ENCODE measurements at regions not wholly inside any gene's neighbourhood (a gene's known extent, or its start where the extent isn't known, plus 50 kb on each side); places are given as distances from the start of the nearest gene placed in this dataset.
"Not testable (repeated sequence)": the region's sequence is repeated elsewhere in the genome, so short reads cannot be mapped to it uniquely, and the experiment has no call there.

- Histone ChIP-seq H3K4me1 (ENCODE audit: insufficient read depth, low read length) (no peaks in the 10 kb centered on the region), H3K9ac (ENCODE audit: low read depth, low read length) (no peak overlapping the region)
- WGBS = 88% methylated on average over 11 of the region's 11 CpGs
Measured at GRCh38 chrX:1700757-1701156, 85.9 kb downstream of the ASMT start.

GRCh38 chrX:1701396-1701901, 86.6 kb downstream of the ASMT start:
- WGBS = 92% methylated on average over 15 of the region's 15 CpGs
- not testable (repeated sequence) for H3K4me1 ChIP-seq (ENCODE audit: insufficient read depth, low read length); H3K4me3 ChIP-seq (ENCODE audit: low read length); H3K36me3 ChIP-seq (ENCODE audit: insufficient read depth, low read length); H3K27me3 ChIP-seq (ENCODE audit: insufficient read depth, low read length); H3K27ac ChIP-seq (ENCODE audit: low read depth, low read length); H3K9me3 ChIP-seq (ENCODE audit: insufficient read depth, low read depth, low read length); H3K9ac ChIP-seq (ENCODE audit: low read depth, low read length)

More at GRCh38 chrX:1700757-1701156, 85.9 kb downstream of the ASMT start:
- Histone ChIP-seq H3K36me3 (ENCODE audit: insufficient read depth, low read length) (no peaks in the 10 kb centered on the region), H3K9me3 (ENCODE audit: insufficient read depth, low read depth, low read length) (peaks cover 4% of the 10 kb centered on the region), H3K4me3 (ENCODE audit: low read length) (no peak overlapping the region), H3K27ac (ENCODE audit: low read depth, low read length) (no peak overlapping the region), H3K27me3 (ENCODE audit: insufficient read depth, low read length) (no peaks in the 10 kb centered on the region)

GRCh38 chrX:1702142-1702541, 87.3 kb downstream of the ASMT start:
- H3K9ac ChIP-seq (ENCODE audit: low read depth, low read length); H3K9me3 ChIP-seq (ENCODE audit: insufficient read depth, low read depth, low read length); H3K36me3 ChIP-seq (ENCODE audit: insufficient read depth, low read length); H3K27ac ChIP-seq (ENCODE audit: low read depth, low read length); H3K27me3 ChIP-seq (ENCODE audit: insufficient read depth, low read length); H3K4me3 ChIP-seq (ENCODE audit: low read length); H3K4me1 ChIP-seq (ENCODE audit: insufficient read depth, low read length): not testable (repeated sequence)
- WGBS = 97% methylated on average over 11 of the region's 12 CpGs

DNA sequence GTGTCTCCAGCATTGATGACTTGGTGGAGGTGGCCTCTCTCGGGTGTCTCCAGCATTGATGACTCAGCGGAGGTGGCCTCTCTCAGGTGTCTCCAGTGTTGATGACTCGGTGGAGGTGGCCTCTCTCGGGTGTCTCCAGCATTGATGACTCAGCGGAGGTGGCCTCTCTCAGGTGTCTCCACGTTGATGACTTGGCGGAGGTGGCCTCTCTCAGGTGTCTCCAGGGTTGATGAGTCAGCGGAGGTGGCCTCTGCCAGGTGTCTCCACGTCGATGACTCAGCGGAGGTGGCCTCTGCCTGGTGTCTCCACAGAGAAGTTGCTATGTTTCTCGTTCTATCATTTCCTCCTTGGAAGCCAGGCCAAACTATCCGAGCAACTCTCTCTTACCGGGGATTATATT, 87.7 kb downstream of the ASMT start:
- not testable (repeated sequence) for H3K9me3 ChIP-seq (ENCODE audit: insufficient read depth, low read depth, low read length); H3K36me3 ChIP-seq (ENCODE audit: insufficient read depth, low read length); H3K4me1 ChIP-seq (ENCODE audit: insufficient read depth, low read length); H3K4me3 ChIP-seq (ENCODE audit: low read length); H3K27me3 ChIP-seq (ENCODE audit: insufficient read depth, low read length); H3K27ac ChIP-seq (ENCODE audit: low read depth, low read length); H3K9ac ChIP-seq (ENCODE audit: low read depth, low read length)
- WGBS = 94% methylated on average over 14 of the region's 14 CpGs

- not testable (repeated sequence) for H3K9ac ChIP-seq (ENCODE audit: low read depth, low read length); H3K27me3 ChIP-seq (ENCODE audit: insufficient read depth, low read length); H3K4me1 ChIP-seq (ENCODE audit: insufficient read depth, low read length); H3K36me3 ChIP-seq (ENCODE audit: insufficient read depth, low read length); H3K9me3 ChIP-seq (ENCODE audit: insufficient read depth, low read depth, low read length); H3K27ac ChIP-seq (ENCODE audit: low read depth, low read length); H3K4me3 ChIP-seq (ENCODE audit: low read length)
- 92% methylated on average over 23 of the region's 25 CpGs for WGBS
Measured at GRCh38 chrX:1709277-1709676, 94.4 kb downstream of the ASMT start.

- H3K27ac ChIP-seq (ENCODE audit: low read depth, low read length) = no peak overlapping the region
- H3K36me3 ChIP-seq (ENCODE audit: insufficient read depth, low read length) = no peaks in the 10 kb centered on the region
- no peak overlapping the region for H3K9ac ChIP-seq (ENCODE audit: low read depth, low read length)
- no peak overlapping the region for H3K4me3 ChIP-seq (ENCODE audit: low read length)
- WGBS = 80% methylated on average over 1 of the region's 2 CpGs
- no peaks in the 10 kb centered on the region for H3K27me3 ChIP-seq (ENCODE audit: insufficient read depth, low read length)
- peaks cover 4% of the 10 kb centered on the region; the same call in 1 of the 2 replicates for H3K9me3 ChIP-seq (ENCODE audit: insufficient read depth, low read depth, low read length)
- no peaks in the 10 kb centered on the region for H3K4me1 ChIP-seq (ENCODE audit: insufficient read depth, low read length)
Measured at GRCh38 chrX:1713296-1713695, 98.4 kb downstream of the ASMT start.

GRCh38 chrX:1717373-1717772, 102.5 kb downstream of the ASMT start:
- Histone ChIP-seq H3K9ac (ENCODE audit: low read depth, low read length) (no peak overlapping the region), H3K4me3 (ENCODE audit: low read length) (no peak overlapping the region), H3K27ac (ENCODE audit: low read depth, low read length) (no peak overlapping the region), H3K4me1 (ENCODE audit: insufficient read depth, low read length) (no peaks in the 10 kb centered on the region), H3K9me3 (ENCODE audit: insufficient read depth, low read depth, low read length) (no peaks in the 10 kb centered on the region), H3K36me3 (ENCODE audit: insufficient read depth, low read length) (no peaks in the 10 kb centered on the region), H3K27me3 (ENCODE audit: insufficient read depth, low read length) (no peaks in the 10 kb centered on the region)
- 93% methylated on average over 8 of the region's 8 CpGs for WGBS

GRCh38 chrX:1719270-1719669, 104.4 kb downstream of the ASMT start:
- Histone ChIP-seq H3K9ac (ENCODE audit: low read depth, low read length) (no peak overlapping the region), H3K27me3 (ENCODE audit: insufficient read depth, low read length) (no peaks in the 10 kb centered on the region), H3K36me3 (ENCODE audit: insufficient read depth, low read length) (no peaks in the 10 kb centered on the region), H3K27ac (ENCODE audit: low read depth, low read length) (no peak overlapping the region), H3K4me1 (ENCODE audit: insufficient read depth, low read length) (no peaks in the 10 kb centered on the region), H3K4me3 (ENCODE audit: low read length) (no peak overlapping the region), H3K9me3 (ENCODE audit: insufficient read depth, low read depth, low read length) (no peaks in the 10 kb centered on the region)
- WGBS = 61% methylated on average over 2 of the region's 2 CpGs

DNA sequence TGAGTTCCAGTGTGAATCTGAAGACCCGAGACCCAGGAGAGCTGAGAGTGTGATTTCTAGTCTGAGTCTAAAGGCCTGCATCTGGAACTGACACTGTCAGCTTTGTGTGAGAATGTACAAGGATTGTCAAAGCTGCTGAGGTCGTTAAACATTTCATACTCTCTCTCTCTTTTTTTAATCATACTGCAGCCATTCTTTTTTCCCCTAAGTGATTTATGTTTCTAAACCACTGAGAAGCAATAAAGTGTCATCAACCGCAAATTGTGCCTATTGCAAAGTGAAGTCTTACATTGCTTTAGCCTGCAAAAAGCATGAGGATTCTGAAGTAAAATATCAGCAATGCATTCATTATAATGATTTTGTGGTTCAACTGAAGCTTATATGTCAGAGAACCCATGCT, 106.0 kb downstream of the ASMT start:
- no peaks in the 10 kb centered on the region for H3K4me1 ChIP-seq (ENCODE audit: insufficient read depth, low read length)
- no peaks in the 10 kb centered on the region for H3K9me3 ChIP-seq (ENCODE audit: insufficient read depth, low read depth, low read length)
- no peak overlapping the region for H3K27ac ChIP-seq (ENCODE audit: low read depth, low read length)
- H3K4me3 ChIP-seq (ENCODE audit: low read length) = no peak overlapping the region
- 93% methylated on average over 3 of the region's 3 CpGs for WGBS
- H3K27me3 ChIP-seq (ENCODE audit: insufficient read depth, low read length) = no peaks in the 10 kb centered on the region
- no peak overlapping the region for H3K9ac ChIP-seq (ENCODE audit: low read depth, low read length)
- H3K36me3 ChIP-seq (ENCODE audit: insufficient read depth, low read length) = no peaks in the 10 kb centered on the region

GRCh38 chrX:1725472-1725871, 110.6 kb downstream of the ASMT start:
- WGBS = 82% methylated on average over 7 of the region's 8 CpGs
- no peak overlapping the region for H3K27ac ChIP-seq (ENCODE audit: low read depth, low read length)
- peaks cover 5% of the 10 kb centered on the region; the same call in 1 of the 2 replicates for H3K4me1 ChIP-seq (ENCODE audit: insufficient read depth, low read length)
- no peak overlapping the region for H3K9ac ChIP-seq (ENCODE audit: low read depth, low read length)
- no peak overlapping the region for H3K4me3 ChIP-seq (ENCODE audit: low read length)
- H3K9me3 ChIP-seq (ENCODE audit: insufficient read depth, low read depth, low read length) = no peaks in the 10 kb centered on the region
- no peaks in the 10 kb centered on the region for H3K27me3 ChIP-seq (ENCODE audit: insufficient read depth, low read length)
- no peaks in the 10 kb centered on the region for H3K36me3 ChIP-seq (ENCODE audit: insufficient read depth, low read length)

- Histone ChIP-seq H3K27me3 (ENCODE audit: insufficient read depth, low read length) (no peaks in the 10 kb centered on the region), H3K4me3 (ENCODE audit: low read length) (no peak overlapping the region), H3K4me1 (ENCODE audit: insufficient read depth, low read length) (peaks cover 5% of the 10 kb centered on the region; the same call in 1 of the 2 replicates), H3K36me3 (ENCODE audit: insufficient read depth, low read length) (no peaks in the 10 kb centered on the region), H3K9me3 (ENCODE audit: insufficient read depth, low read depth, low read length) (no peaks in the 10 kb centered on the region), H3K9ac (ENCODE audit: low read depth, low read length) (no peak overlapping the region), H3K27ac (ENCODE audit: low read depth, low read length) (peak overlapping the region; percentile 17; the same call in 1 of the 2 replicates)
- WGBS = 38% methylated on average over 10 of the region's 11 CpGs
Measured at GRCh38 chrX:1727531-1728027, 112.7 kb downstream of the ASMT start.

GRCh38 chrX:1734806-1735205, 119.9 kb downstream of the ASMT start:
- Histone ChIP-seq H3K27ac (ENCODE audit: low read depth, low read length) (no peak overlapping the region), H3K27me3 (ENCODE audit: insufficient read depth, low read length) (no peaks in the 10 kb centered on the region), H3K4me1 (ENCODE audit: insufficient read depth, low read length) (no peaks in the 10 kb centered on the region), H3K9me3 (ENCODE audit: insufficient read depth, low read depth, low read length) (no peaks in the 10 kb centered on the region), H3K9ac (ENCODE audit: low read depth, low read length) (no peak overlapping the region), H3K4me3 (ENCODE audit: low read length) (no peak overlapping the region), H3K36me3 (ENCODE audit: insufficient read depth, low read length) (no peaks in the 10 kb centered on the region)
- WGBS = 83% methylated on average over 5 of the region's 5 CpGs

All from HUES64 (cell line).